ENCODE measurements at regions not wholly inside any gene's neighbourhood (a gene's known extent, or its start where the extent isn't known, plus 50 kb on each side); places are given as distances from the start of the nearest gene placed in this dataset.

DNA sequence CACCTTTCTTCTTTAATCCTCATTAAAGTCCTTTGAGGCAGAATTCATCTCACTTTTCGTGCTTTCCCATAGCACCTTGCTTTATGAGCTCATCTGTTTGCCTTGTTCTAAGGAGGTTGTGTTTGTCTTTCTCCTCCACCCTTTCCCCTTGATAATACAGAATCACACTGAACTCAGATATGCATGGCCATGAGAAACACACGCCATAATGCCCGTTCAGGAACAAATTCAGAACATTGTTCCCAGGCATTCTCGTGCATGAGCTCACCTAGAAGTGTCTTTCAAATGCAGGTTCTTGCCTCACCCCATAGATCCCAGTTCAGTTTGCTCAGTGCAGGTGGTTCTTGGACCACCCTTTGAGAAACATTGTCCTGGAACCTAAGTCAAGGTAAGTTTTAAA lies 71.1 kb downstream of the TMEM114 start:
- TF ChIP-seq, protein P1, sequence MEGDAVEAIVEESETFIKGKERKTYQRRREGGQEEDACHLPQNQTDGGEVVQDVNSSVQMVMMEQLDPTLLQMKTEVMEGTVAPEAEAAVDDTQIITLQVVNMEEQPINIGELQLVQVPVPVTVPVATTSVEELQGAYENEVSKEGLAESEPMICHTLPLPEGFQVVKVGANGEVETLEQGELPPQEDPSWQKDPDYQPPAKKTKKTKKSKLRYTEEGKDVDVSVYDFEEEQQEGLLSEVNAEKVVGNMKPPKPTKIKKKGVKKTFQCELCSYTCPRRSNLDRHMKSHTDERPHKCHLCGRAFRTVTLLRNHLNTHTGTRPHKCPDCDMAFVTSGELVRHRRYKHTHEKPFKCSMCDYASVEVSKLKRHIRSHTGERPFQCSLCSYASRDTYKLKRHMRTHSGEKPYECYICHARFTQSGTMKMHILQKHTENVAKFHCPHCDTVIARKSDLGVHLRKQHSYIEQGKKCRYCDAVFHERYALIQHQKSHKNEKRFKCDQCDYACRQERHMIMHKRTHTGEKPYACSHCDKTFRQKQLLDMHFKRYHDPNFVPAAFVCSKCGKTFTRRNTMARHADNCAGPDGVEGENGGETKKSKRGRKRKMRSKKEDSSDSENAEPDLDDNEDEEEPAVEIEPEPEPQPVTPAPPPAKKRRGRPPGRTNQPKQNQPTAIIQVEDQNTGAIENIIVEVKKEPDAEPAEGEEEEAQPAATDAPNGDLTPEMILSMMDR (IDR thresholded peaks at IDR 0.05): no peak
- no peak for TF ChIP-seq POLR2A (IDR thresholded peaks at IDR 0.05)
